HCT116 (cell line): ENCODE measurements at regions not wholly inside any gene's neighbourhood (a gene's known extent, or its start where the extent isn't known, plus 50 kb on each side); places are given as distances from the start of the nearest gene placed in this dataset.

Source experiments
- CEBPB ChIP-seq: IDR thresholded peaks from 2 replicates; pipeline ENCODE4 v1.6.1; 2012; ENCODE audit warnings: low read depth
- CTCF ChIP-seq, 3 experiments: fragments of 200-600 bp in 1 of 3; sonication (generic) in 1 of 3; IDR thresholded peaks in 2 of 3; conservative IDR thresholded peaks in 1 of 3; 2 replicates each; pipeline ENCODE4 v1.5.1; 2012 to 2017; ENCODE audit warnings: low read depth in 2 of 3, low read length in 2 of 3, antibody characterized with exemption in 1 of 3, borderline replicate concordance in 1 of 3, control low read depth in 1 of 3, mild to moderate bottlenecking in 1 of 3, mixed read lengths in 1 of 3, mixed run types in 1 of 3, moderate library complexity in 1 of 3; ENCODE audit not compliant: insufficient read depth in 1 of 3
- FOSL1 ChIP-seq: IDR thresholded peaks from 2 replicates; pipeline ENCODE4 v1.6.1; 2012; ENCODE audit warnings: low read depth
- JUND ChIP-seq: IDR thresholded peaks from 2 replicates; pipeline ENCODE4 v1.6.1; 2012
- POLR2A ChIP-seq: IDR thresholded peaks from 2 replicates; pipeline ENCODE4 v1.7.0; 2011; ENCODE audit warnings: borderline replicate concordance; ENCODE audit not compliant: insufficient read depth, insufficient read length; ENCODE audit errors: extremely low read depth
- RAD21 ChIP-seq: IDR thresholded peaks from 2 replicates; pipeline ENCODE4 v1.6.1; 2012; ENCODE audit warnings: low read depth, mild to moderate bottlenecking
- TCF7L2 ChIP-seq: IDR thresholded peaks from 2 replicates; pipeline ENCODE4 v1.7.0; 2011; ENCODE audit warnings: borderline replicate concordance, inconsistent platforms; ENCODE audit not compliant: insufficient read depth, insufficient read length; ENCODE audit errors: extremely low read depth
- ZBTB33 ChIP-seq: IDR thresholded peaks from 2 replicates; pipeline ENCODE4 v1.6.1; 2011; ENCODE audit warnings: mild to moderate bottlenecking, low read length, moderate library complexity; ENCODE audit not compliant: insufficient replicate concordance; ENCODE audit errors: extremely low read depth

GRCh38 chr11:129273322-129273721, 81.2 kb upstream of the ARHGAP32 start:
- TF ChIP-seq RAD21 (no peak), TCF7L2 (no peak), CEBPB (no peak), CTCF (IDR thresholded peaks at IDR 0.05 in 2 of 3, conservative IDR thresholded peaks at IDR 0.05 in 1 of 3; ENCODE audit: borderline replicate concordance in 1 of 3, insufficient read depth in 1 of 3, low read depth in 2 of 3, low read length in 2 of 3) (no peak), POLR2A (no peak), ZBTB33 (no peak), JUND (no peak), FOSL1 (no peak)
